ENCODE measurements at regions not wholly inside any gene's neighbourhood (a gene's known extent, or its start where the extent isn't known, plus 50 kb on each side); places are given as distances from the start of the nearest gene placed in this dataset.

DNA sequence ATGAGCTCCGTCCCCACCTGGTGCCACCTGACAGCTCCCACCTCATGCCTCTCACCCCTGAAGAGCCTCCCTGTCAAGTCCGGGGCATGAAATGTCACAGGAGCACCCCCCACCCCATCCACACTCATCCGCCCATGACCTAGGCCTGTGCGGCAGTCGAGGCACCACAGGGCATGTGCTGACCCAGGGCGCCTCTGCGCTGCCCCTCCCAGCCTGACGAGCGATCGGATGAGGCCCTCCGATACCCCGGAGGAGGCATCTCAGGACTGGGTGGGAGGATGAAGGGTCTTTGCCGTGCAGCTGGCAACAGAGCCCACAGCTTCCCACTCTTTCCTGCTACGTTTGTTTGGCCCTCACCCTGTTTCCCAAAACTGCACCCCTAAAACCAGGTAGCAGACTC, 184.4 kb upstream of the TCERG1L start:
- H3K9ac ChIP-seq (ENCODE audit: control insufficient read depth, insufficient read depth, low read length) = no peak overlapping the region
- CTCF ChIA-PET = no interaction called here
- no peaks in the 10 kb centered on the region for H3K4me1 ChIP-seq (ENCODE audit: control insufficient read depth, insufficient read depth, low read length)
- no peaks in the 10 kb centered on the region for H4K20me1 ChIP-seq (ENCODE audit: control insufficient read depth, insufficient read depth)
- no peak for FAIRE-seq
- in situ Hi-C loops (cut with MboI) = no loop called here
- no peak overlapping the region for H3K4me3 ChIP-seq
- intact Hi-C loops (cut with micrococcal nuclease; ENCODE audit: unreplicated experiment) = no loop called here
- RAD21 ChIA-PET (ENCODE audit: unreplicated experiment) = no interaction called here
- H3K36me3 ChIP-seq (ENCODE audit: control insufficient read depth in 2 of 2, insufficient read depth in 2 of 2, low read length in 1 of 2) = no peaks in the 10 kb centered on the region
- no peak for DNase-seq (ENCODE audit: low read depth, low spot score)
- ATAC-seq = no peak
- TF ChIP-seq HDAC2 (IDR thresholded peaks at IDR 0.05) (no peak), BMI1 (IDR thresholded peaks at IDR 0.05; ENCODE audit: borderline replicate concordance) (no peak)
- TF ChIP-seq, protein P1, sequence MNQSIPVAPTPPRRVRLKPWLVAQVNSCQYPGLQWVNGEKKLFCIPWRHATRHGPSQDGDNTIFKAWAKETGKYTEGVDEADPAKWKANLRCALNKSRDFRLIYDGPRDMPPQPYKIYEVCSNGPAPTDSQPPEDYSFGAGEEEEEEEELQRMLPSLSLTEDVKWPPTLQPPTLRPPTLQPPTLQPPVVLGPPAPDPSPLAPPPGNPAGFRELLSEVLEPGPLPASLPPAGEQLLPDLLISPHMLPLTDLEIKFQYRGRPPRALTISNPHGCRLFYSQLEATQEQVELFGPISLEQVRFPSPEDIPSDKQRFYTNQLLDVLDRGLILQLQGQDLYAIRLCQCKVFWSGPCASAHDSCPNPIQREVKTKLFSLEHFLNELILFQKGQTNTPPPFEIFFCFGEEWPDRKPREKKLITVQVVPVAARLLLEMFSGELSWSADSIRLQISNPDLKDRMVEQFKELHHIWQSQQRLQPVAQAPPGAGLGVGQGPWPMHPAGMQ (IDR thresholded peaks at IDR 0.05; ENCODE audit: borderline replicate concordance) = no peak
- H3K27ac ChIP-seq (ENCODE audit: control insufficient read depth, insufficient read depth) = no peak overlapping the region
- 41% methylated on average over 13 of the region's 14 CpGs for WGBS (ENCODE audit: insufficient coverage, insufficient replicate concordance, low lambda C conversion rate, missing lambda C conversion rate)
- no peaks in the 10 kb centered on the region for H3K27me3 ChIP-seq (replicated peaks in 1 of 2; ENCODE audit: control insufficient read depth in 2 of 2, insufficient read depth in 2 of 2, low read length in 1 of 2)
- POLR2A ChIA-PET = no interaction called here
- H2AFZ ChIP-seq (ENCODE audit: control insufficient read depth, low read depth, low read length) = no peak overlapping the region
- no peaks in the 10 kb centered on the region; the same call in 2 of the 3 replicates for H3K9me3 ChIP-seq (replicated peaks; ENCODE audit: control insufficient read depth, insufficient read depth, low read length)
- H3K79me2 ChIP-seq (ENCODE audit: control insufficient read depth, insufficient read depth, low read length) = no peaks in the 10 kb centered on the region
- BruUV-seq (replicated peaks) = no TSS peak
- SMC1A ChIA-PET (ENCODE audit: uncharacterized antibody, unreplicated experiment) = interaction anchor here (0.7 kb wide), 1 partner anchor 341 kb away, joined by 3 read pairs; no protein-coding TSS in a partner anchor
- no peak overlapping the region for H3K4me2 ChIP-seq (ENCODE audit: control insufficient read depth, insufficient read depth)

DNA sequence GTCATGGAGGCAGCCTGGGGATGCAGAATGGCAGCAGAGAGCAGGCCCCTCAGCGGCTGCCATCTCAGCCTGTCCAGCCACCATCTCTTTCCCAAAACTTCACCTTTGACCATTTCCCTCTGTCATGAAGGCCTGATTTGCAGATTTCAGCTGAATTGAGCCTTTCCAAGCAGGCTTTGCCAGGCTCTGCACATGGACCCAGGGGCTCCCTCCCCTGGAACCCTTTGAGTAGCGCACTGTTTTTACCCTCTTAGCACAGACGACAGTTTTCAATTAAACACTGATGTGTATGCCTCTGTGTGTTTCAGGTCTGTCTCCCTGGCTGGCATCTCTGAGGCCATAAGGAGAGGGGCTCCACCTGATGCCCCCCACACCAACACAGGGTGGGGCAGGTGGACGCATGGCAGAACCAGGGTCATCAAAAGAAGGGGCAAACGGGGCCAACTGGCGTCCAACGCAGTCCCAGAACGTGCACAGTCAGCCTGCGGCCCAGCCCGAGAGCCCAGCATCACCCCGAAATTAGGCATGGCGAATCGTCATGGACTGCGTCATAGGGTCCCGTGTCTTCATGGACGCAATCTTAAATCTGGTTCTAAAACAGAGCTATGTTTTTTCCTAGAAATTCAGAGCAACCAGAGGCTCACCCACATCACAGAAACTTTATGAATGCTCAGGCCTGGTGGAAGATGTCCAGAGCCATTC, 185.0 kb upstream of the TCERG1L start:
- ChIA-PET POLR2A (no interaction called here), CTCF (no interaction called here), SMC1A (ENCODE audit: uncharacterized antibody, unreplicated experiment) (interaction anchor here (0.7 kb wide), 1 partner anchor 341 kb away, joined by 3 read pairs; no protein-coding TSS in a partner anchor), RAD21 (ENCODE audit: unreplicated experiment) (no interaction called here)
- in situ Hi-C loops (cut with MboI) = no loop called here
- Histone ChIP-seq H3K27ac (ENCODE audit: control insufficient read depth, insufficient read depth) (no peak overlapping the region), H4K20me1 (ENCODE audit: control insufficient read depth, insufficient read depth) (no peaks in the 10 kb centered on the region), H3K9me3 (replicated peaks; ENCODE audit: control insufficient read depth, insufficient read depth, low read length) (no peaks in the 10 kb centered on the region; the same call in 2 of the 3 replicates), H3K27me3 (replicated peaks in 1 of 2; ENCODE audit: control insufficient read depth in 2 of 2, insufficient read depth in 2 of 2, low read length in 1 of 2) (no peaks in the 10 kb centered on the region), H3K4me3 (no peak overlapping the region), H3K4me2 (ENCODE audit: control insufficient read depth, insufficient read depth) (no peak overlapping the region), H3K4me1 (ENCODE audit: control insufficient read depth, insufficient read depth, low read length) (no peaks in the 10 kb centered on the region), H3K36me3 (ENCODE audit: control insufficient read depth in 2 of 2, insufficient read depth in 2 of 2, low read length in 1 of 2) (no peaks in the 10 kb centered on the region), H3K9ac (ENCODE audit: control insufficient read depth, insufficient read depth, low read length) (no peak overlapping the region), H3K79me2 (ENCODE audit: control insufficient read depth, insufficient read depth, low read length) (no peaks in the 10 kb centered on the region), H2AFZ (ENCODE audit: control insufficient read depth, low read depth, low read length) (no peak overlapping the region)
- FAIRE-seq (no peak), ATAC-seq (no peak), DNase-seq (ENCODE audit: low read depth, low spot score) (no peak)
- intact Hi-C loops (cut with micrococcal nuclease; ENCODE audit: unreplicated experiment) = no loop called here
- no TSS peak for BruUV-seq (replicated peaks)
- 29% methylated on average over 16 of the region's 16 CpGs for WGBS (ENCODE audit: insufficient coverage, insufficient replicate concordance, low lambda C conversion rate, missing lambda C conversion rate)
- TF ChIP-seq KLF5 (IDR thresholded peaks at IDR 0.05; ENCODE audit: partially characterized antibody) = no peak
- TF ChIP-seq, protein P2, sequence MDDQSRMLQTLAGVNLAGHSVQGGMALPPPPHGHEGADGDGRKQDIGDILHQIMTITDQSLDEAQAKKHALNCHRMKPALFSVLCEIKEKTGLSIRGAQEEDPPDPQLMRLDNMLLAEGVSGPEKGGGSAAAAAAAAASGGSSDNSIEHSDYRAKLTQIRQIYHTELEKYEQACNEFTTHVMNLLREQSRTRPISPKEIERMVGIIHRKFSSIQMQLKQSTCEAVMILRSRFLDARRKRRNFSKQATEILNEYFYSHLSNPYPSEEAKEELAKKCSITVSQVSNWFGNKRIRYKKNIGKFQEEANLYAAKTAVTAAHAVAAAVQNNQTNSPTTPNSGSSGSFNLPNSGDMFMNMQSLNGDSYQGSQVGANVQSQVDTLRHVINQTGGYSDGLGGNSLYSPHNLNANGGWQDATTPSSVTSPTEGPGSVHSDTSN (IDR thresholded peaks at IDR 0.05; ENCODE audit: insufficient replicate concordance, low read depth, low read length) = no peak
- TF ChIP-seq YY1 (IDR thresholded peaks at IDR 0.05; ENCODE audit: low read depth, low read length) = no peak
- no peak for TF ChIP-seq CREM (IDR thresholded peaks at IDR 0.05; ENCODE audit: low read depth)
- TF ChIP-seq, protein P3, sequence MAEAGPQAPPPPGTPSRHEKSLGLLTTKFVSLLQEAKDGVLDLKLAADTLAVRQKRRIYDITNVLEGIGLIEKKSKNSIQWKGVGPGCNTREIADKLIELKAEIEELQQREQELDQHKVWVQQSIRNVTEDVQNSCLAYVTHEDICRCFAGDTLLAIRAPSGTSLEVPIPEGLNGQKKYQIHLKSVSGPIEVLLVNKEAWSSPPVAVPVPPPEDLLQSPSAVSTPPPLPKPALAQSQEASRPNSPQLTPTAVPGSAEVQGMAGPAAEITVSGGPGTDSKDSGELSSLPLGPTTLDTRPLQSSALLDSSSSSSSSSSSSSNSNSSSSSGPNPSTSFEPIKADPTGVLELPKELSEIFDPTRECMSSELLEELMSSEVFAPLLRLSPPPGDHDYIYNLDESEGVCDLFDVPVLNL (IDR thresholded peaks at IDR 0.05; ENCODE audit: low read depth, low read length) = no peak
- TF ChIP-seq SP1 (IDR thresholded peaks at IDR 0.05; ENCODE audit: low read depth, low read length) = no peak
- no peak for TF ChIP-seq SREBF1 (IDR thresholded peaks at IDR 0.05; ENCODE audit: low read length)
- TF ChIP-seq, protein P4, sequence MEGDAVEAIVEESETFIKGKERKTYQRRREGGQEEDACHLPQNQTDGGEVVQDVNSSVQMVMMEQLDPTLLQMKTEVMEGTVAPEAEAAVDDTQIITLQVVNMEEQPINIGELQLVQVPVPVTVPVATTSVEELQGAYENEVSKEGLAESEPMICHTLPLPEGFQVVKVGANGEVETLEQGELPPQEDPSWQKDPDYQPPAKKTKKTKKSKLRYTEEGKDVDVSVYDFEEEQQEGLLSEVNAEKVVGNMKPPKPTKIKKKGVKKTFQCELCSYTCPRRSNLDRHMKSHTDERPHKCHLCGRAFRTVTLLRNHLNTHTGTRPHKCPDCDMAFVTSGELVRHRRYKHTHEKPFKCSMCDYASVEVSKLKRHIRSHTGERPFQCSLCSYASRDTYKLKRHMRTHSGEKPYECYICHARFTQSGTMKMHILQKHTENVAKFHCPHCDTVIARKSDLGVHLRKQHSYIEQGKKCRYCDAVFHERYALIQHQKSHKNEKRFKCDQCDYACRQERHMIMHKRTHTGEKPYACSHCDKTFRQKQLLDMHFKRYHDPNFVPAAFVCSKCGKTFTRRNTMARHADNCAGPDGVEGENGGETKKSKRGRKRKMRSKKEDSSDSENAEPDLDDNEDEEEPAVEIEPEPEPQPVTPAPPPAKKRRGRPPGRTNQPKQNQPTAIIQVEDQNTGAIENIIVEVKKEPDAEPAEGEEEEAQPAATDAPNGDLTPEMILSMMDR (IDR thresholded peaks at IDR 0.05 in 2 of 3, conservative IDR thresholded peaks at IDR 0.05 in 1 of 3; ENCODE audit: control insufficient read depth in 2 of 3, extremely low read depth in 1 of 3, insufficient read depth in 1 of 3, low read depth in 3 of 3, low read length in 3 of 3) = no peak
